ENCODE measurements at regions not wholly inside any gene's neighbourhood (a gene's known extent, or its start where the extent isn't known, plus 50 kb on each side); places are given as distances from the start of the nearest gene placed in this dataset.

GRCh38 chr14:46054526-46054925 lies 597.1 kb downstream of the RPL10L start:
- TF ChIP-seq POLR2A (IDR thresholded peaks at IDR 0.05): no peak
- no peak for TF ChIP-seq EP300 (IDR thresholded peaks at IDR 0.05)
- TF ChIP-seq CTCF (IDR thresholded peaks at IDR 0.05): no peak
- TF ChIP-seq POLR2AphosphoS5 (IDR thresholded peaks at IDR 0.05): no peak
- H3K27me3 ChIP-seq: no peaks in the 10 kb centered on the region
- no peak overlapping the region for H3K4me3 ChIP-seq
- no peaks in the 10 kb centered on the region for H3K4me1 ChIP-seq
- no peak overlapping the region for H3K27ac ChIP-seq
- no peaks in the 10 kb centered on the region for H3K36me3 ChIP-seq
- H3K9me3 ChIP-seq: no peaks in the 10 kb centered on the region
- DNase-seq: peak in 1 of 2 donors; percentile 18
- intact Hi-C loops (cut with DNase I; ENCODE audit: low total_unique reads): no loop called here
- 31 to 48% (median 43%) methylated on average over 2 of the region's 2 CpGs for WGBS, 5 donors

- H3K36me3 ChIP-seq: no peaks in the 10 kb centered on the region
- H3K4me1 ChIP-seq: no peaks in the 10 kb centered on the region
- no peaks in the 10 kb centered on the region for H3K9me3 ChIP-seq
- H3K27ac ChIP-seq: no peak overlapping the region
- no peak for DNase-seq
- 88 to 97% (median 90%) methylated on average over 1 of the region's 1 CpG for WGBS, 5 donors
- intact Hi-C loops (cut with DNase I; ENCODE audit: low total_unique reads): no loop called here
- H3K27me3 ChIP-seq: no peaks in the 10 kb centered on the region
- H3K4me3 ChIP-seq: no peak overlapping the region
- TF ChIP-seq POLR2A (IDR thresholded peaks at IDR 0.05) (no peak), EP300 (IDR thresholded peaks at IDR 0.05) (no peak), CTCF (IDR thresholded peaks at IDR 0.05) (no peak), POLR2AphosphoS5 (IDR thresholded peaks at IDR 0.05) (no peak)
These were observed 598.4 kb downstream of the RPL10L start for GRCh38 chr14:46053221-46053620.

GRCh38 chr14:46051796-46052195 lies 599.8 kb downstream of the RPL10L start:
- no peaks in the 10 kb centered on the region for H3K36me3 ChIP-seq
- DNase-seq: no peak
- no peaks in the 10 kb centered on the region for H3K9me3 ChIP-seq
- H3K4me1 ChIP-seq: no peaks in the 10 kb centered on the region
- H3K27ac ChIP-seq: no peak overlapping the region
- H3K27me3 ChIP-seq: no peaks in the 10 kb centered on the region
- intact Hi-C loops (cut with DNase I; ENCODE audit: low total_unique reads): no loop called here
- H3K4me3 ChIP-seq: no peak overlapping the region
- no peak for TF ChIP-seq POLR2A (IDR thresholded peaks at IDR 0.05)
- no peak for TF ChIP-seq EP300 (IDR thresholded peaks at IDR 0.05)
- no peak for TF ChIP-seq CTCF (IDR thresholded peaks at IDR 0.05)
- no peak for TF ChIP-seq POLR2AphosphoS5 (IDR thresholded peaks at IDR 0.05)
- 66 to 89% (median 79%) methylated on average over 1 of the region's 1 CpG for WGBS, 5 donors

- no peak overlapping the region for H3K4me3 ChIP-seq
- DNase-seq: peak; percentile 23 to 27
- H3K9me3 ChIP-seq: no peaks in the 10 kb centered on the region
- TF ChIP-seq POLR2AphosphoS5 (IDR thresholded peaks at IDR 0.05) (no peak), POLR2A (IDR thresholded peaks at IDR 0.05) (no peak), CTCF (IDR thresholded peaks at IDR 0.05) (no peak), EP300 (IDR thresholded peaks at IDR 0.05) (no peak)
- intact Hi-C loops (cut with DNase I; ENCODE audit: low total_unique reads): no loop called here
- no peaks in the 10 kb centered on the region for H3K27me3 ChIP-seq
- no peaks in the 10 kb centered on the region for H3K4me1 ChIP-seq
- H3K27ac ChIP-seq: no peak overlapping the region
- WGBS, 5 donors: 32 to 46% (median 37%) methylated on average over 3 of the region's 3 CpGs
- no peaks in the 10 kb centered on the region for H3K36me3 ChIP-seq
These were observed 603.5 kb downstream of the RPL10L start for GRCh38 chr14:46048127-46048526.
